Hypothalamus (tissue), 51 donors: ENCODE measurements at regions not wholly inside any gene's neighbourhood (a gene's known extent, or its start where the extent isn't known, plus 50 kb on each side); places are given as distances from the start of the nearest gene placed in this dataset.
"Not testable (repeated sequence)": the region's sequence is repeated elsewhere in the genome, so short reads cannot be mapped to it uniquely, and the experiment has no call there.

Source experiments
- DNase-seq, 51 donors: peaks; one replicate each; lab custom pipeline; 2025; lab: John Stamatoyannopoulos, UW

DNA sequence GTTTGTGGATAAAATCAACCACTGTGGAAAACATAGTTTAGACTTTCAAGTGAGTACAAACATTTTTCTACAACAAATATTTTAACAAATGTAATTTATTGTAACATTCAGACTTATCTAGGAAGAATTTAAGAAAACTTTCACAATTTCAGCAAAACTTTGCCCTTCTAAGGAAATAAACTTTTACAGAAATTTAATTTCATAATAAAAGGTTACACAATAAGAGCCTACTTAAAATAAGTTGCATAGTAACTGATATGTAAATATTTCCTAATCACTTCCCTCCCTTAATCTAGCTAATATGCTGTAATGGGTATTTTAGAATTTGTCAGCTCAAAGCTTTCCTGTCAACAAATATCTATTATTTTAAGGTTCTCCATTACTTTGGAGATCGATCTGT, 1899.9 kb downstream of the MAT2B start:
- DNase-seq: no peak

DNA sequence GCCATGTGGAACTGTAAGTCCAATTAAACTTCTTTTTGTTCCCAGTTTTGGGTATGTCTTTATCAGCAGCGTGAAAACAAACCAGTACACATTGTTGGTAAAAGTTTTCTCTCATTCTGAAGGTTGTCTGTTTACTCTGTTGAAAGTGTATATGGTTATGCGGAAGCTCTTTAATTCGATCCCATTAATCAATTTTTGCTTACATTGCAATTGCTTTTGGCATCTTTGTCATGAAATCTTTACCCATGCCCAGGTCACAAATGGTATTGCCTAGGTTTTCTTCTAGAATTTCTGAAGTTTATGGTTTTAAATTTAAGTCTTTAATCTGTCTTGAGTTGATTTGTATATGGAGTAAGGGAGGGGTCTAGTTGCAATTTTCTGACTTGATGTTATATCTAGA, 1901.9 kb downstream of the MAT2B start:
- DNase-seq: no peak

DNA sequence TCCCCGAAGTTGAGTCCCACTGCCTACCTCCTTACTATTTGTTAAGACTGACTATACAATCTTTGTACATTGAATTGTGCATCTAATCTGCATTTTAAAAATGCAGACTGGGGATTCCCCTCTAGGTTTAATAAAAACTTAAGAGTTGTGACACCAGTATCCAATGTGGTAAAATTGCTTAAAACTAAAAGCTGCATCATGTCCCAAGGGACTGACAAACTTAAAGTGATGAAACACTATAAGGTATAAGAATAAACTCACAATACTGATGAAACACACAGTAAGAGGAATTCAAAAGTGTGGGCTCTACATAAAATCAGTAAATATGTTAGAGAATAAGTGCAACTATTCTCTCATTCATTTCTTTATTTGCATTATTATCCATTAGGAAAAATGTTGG, 1905.1 kb downstream of the MAT2B start:
- no peak for DNase-seq

DNA sequence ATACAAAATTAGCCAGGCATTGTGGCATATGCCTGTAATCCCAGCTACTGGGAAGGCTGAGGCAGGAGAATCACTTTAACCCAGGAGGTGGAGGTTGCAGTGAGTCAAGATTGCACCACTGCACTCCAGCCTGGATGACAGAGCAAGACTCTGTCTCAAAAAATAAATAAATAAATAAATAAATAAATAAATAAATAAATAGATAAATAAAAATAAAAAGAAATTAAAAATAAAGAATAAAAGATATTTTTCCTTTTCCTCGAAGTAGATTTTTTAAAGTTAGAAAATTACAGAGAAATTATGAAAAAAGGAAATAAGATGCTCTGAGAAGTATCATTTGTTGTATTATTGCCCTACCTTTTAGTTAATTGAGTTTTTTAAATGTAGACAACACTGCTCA, 1906.1 kb downstream of the MAT2B start:
- DNase-seq: not testable (repeated sequence)

DNA sequence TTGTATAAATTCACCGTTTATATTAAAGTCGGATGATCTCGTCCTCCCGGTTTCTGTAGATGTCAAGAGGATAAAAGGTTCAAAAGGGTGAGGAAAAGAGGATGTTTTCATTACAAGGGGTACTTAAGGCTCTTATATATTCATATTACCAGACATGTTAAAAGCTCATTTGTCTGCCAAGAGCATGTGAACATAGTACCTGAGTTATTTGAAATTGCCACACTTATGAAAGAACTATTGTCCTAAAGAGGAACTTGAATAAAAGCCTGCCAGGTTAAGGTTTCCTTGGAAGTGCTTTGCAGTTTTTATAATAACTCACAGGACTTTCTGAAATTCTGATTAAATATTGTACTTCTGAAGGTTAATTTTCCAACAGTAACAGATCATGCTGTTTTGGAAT, 1915.1 kb downstream of the MAT2B start:
- DNase-seq: no peak

DNA sequence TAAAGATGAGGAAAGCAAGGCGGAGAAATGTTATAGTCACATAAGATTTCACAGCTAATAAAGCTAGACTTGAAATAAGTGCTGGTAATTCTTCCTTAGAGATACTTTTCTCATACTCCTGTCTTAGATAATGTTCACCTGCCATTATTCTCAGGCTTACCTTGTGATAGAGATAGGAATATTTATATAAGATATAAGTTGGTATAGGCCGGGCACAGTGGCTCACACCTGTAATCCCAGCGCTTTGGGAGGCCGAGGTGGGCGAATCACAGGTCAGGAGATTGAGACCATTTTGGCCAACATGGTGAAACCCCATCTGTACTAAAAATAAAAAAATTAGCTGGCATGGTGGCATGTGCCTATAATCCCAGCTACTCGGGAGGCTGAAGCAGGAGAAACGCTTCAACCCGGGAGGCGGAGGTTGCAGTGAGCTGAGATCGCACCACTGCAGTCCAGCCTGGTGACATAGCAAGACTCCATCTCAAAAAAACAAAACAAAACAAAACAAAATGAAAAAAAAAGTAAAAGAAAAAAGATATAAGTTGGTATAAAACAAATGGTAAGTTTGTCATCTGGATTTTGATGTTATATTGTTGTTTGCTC, 1918.4 kb downstream of the MAT2B start:
- no peak for DNase-seq

DNA sequence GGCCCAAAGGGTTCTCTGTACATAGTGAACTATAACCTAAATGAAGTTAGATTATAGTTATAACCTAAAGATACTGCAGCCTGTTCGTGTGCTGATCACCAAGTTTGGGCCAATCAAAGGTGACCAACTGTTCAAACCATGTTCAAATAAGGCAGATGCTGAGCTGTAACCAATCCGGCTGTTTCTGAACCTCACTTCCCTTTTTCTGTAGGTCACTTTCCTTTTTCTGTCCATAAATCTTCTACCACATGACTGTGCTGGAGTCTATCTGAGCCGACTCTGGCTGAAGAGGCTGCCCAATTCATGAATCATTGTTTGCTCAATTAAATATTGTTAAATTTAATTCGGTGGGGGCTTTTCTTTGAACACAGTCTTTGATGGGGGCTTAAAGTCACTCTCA, 1920.2 kb downstream of the MAT2B start:
- no peak for DNase-seq

DNA sequence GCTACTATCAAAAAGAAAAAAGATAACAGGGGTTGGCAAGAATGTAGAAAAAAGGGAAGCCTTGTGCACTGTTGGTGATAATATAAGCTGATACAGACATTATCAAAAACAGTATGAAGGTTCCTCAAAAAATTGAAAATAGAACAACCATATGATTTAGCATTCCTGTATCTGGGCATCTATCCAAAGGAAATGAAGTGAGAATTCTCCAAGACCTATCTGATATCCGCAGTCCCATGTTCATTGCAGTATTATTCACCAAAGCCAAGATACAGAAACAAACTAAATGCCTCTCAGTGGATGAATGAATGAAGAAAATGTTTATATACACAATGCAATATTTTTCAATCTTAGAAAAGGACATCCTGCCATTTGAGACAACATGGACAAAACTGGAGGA, 1943.3 kb downstream of the MAT2B start:
- DNase-seq: no peak

DNA sequence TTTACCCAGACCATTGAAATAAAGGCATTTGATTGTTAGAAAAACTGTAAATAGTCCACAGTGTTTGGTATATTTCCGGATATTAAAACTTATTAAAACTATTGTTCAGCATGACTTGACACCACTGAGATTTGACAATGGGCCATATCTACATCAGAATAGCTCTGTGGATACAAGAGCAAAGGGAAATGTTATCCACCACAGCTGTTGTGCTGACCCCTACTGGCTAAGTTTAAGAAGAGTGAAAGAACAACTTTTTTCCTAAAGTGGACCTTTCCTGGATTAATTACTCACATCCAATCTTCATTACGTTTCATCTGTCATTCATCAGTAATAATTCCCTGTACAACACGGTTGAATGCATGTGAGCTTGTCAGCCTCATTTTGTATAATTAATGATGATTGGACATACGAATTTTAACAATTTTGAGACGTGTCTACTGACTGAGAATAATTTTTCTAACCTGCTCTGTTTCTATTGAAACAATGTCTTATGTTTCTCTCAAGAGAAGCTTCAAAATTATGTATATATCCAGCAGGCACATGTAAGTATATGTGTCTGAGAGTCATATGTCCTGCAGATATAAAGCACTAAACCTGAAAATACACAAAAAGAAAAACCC, 1952.6 kb downstream of the MAT2B start:
- no peak for DNase-seq

DNA sequence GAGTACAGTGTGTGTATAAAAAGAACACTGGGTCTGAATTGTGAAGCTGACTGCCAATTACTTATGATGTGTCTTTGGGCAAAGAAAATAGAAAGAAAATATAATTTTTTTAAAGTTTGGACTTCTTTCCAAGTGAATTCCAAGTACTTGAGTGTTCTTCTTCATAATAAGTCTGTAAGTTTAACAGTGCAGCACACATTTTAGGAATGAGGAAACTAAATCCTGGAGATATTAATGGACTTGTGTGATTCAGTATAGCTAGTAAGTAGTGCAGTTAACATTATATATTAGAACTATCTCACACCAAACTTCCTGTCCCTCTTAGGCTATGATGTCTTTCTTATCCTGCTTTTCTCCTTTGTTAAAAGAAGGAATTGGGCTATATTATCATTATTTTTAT, 1953.8 kb downstream of the MAT2B start:
- DNase-seq: no peak

DNA sequence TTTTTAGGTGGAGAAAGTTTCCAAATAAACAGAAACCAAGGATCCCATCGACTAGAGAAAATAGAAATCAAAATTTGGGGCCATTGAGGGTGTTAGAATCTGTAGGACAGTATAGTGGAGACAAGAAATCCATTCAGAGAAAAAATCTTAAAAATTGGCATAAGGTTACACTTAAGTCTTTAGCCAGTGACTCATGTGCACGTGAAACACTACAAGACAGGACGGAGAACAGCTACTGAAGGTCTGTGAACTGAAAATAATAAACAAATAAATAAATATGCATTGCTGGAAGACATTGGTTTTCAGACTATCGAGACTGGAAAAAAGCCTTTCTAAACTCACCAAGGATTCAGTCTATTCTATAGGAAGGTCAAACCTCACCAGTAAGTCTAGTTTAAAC, 1955.5 kb downstream of the MAT2B start:
- no peak for DNase-seq

DNA sequence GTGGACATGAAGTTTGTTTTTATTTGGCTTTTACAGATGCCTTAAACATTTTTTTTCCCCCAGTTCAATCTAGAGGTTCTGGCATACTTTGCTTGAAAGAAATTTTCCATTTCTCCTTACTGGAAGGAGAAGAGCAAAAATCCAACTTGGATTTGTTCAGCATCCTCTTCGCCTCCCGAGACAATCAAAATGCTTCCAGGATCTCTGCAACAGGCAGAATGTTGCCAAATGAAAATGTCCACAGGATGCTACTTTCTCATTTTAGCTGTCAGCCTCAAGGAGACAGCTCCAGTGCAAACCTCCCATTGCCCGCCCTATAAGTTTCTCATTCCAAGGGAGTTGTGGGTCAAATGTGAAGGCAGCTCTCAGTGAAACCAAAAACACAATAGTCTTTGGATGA, 1972.1 kb downstream of the MAT2B start:
- DNase-seq: no peak

DNA sequence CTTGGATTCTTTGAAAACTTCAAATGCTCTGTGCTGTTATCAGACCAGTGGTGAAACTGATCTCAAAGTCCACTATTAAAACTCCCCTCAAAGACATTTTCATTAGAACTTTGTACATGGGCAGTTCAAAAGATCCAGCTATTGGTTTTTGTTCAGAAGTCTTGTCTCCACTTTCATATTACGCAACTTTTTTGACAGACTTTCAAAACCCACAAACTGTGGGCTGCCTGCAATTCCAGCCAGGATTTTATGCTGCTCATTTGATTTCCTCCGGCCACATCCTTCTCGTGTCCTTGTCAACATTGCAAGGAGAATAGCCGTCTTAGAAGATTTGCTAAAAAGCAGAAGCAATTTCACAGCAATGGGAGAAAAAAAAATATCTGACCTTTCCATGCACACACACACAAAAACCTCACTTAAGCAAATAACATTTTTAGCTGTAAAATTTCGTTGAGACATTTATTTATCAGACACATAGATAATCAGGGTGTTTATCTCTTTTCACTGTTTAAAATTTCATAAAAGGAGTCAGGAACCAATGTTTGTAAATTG, 1990.5 kb downstream of the MAT2B start:
- DNase-seq: no peak

DNA sequence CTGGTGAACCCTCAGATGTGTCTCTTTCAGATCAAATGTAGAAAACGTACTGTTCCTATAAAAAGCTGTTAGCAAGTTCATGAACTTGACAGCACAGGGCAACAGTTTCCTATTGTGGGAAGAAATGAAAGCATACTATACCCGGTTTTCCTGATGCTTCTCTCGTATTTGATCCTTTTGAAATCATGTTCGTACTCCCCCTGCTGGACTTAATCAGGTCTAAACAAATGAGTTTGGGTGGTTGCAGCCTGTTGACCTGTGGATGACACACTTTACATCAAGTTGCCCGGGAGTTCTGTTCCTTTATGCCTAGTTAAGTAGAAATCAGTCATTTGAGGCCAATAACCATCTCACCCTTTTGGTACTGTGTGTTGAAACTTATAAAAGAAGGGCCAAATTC, 1992.3 kb downstream of the MAT2B start:
- DNase-seq: no peak

DNA sequence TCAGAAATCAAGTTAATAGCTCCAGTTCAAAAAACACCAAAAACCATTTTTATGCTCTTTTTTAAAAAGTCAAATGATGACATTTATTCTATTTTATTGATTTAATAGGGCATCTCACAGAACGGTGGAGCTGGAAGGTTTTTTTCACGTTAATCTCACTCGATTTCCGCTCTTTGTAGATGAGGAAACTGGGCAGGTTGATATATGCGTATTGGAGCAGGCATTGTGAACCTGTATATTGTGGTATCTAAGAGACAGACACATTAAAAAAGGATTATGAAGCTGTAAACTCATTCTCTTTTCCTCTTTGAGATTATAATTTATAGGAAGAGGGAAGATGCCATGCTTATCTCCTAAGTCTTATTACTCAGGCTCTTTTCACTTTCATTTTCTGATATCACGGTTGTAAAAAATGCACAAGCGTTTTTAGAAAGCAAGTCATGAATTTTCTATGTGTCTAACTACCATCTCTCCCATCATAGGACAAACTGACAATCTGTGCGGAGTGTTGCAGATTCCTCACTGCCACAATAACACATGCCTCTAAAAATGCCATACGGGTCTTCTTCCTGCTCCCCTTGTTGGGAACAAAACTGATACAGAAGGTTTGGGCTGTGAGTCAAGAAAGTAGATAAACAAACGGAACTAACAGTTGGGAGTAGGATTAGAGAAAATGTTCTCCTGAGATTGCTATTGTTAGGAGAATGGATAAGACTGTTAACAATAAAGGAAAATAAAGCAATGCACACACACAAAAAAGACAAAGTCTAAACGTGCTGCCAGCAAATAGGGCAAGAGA, 1997.7 kb downstream of the MAT2B start:
- no peak for DNase-seq

DNA sequence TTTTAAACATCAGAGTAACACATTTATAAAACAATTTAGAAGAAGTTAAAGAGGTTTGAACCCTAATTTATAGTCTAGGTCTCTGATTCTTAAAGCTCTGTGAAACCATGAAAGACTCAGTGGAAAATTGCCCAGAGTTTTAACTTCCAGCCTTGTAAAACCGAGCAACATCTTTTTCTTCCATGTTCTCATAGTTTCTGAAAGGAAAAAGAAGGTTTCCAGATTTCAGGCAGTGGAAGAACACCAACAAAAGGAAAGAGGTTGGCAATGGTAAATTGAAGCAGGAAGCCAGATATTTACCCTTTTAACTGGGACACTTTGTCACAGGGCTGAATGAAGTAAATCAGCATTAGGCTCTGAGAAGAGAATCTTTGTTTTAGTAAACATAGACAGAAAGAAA, 1999.3 kb downstream of the MAT2B start:
- peak in 1 of 51 donors; percentile 10 for DNase-seq

DNA sequence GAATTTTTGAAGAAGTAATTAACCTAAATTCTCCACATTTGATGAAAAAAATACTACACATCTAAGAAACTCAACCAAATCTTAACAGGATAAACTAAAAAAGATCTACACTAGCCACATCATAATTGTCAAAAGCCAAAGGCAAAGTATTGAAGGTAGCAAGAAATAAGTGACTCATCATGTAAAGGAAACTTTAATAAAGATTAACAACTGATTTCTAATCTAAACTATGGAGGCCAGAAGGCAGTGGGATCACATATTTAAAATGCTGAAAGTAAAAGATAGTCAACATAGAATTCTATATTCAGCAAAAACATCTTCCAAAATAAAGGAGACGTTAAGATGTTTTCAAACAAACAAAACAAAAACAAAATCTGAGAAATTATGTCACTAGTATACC, 2002.9 kb downstream of the MAT2B start:
- DNase-seq: no peak

DNA sequence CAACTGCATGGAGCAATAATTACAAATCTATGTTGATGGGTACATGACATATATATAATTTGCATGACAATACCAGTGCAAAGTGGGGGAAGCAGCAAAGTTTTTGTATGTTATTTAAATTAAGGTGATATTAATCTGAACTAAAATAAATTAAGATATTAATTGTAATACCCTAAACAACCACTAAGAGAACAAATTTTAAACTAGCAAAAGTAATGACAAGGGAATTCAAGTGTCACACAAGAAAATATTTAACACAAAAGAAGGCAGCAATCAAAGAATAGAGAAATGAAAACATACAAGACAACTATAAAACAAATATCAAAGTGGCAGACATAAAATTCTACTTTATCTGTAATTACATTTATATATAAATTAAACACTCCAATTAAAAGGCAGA, 2003.4 kb downstream of the MAT2B start:
- DNase-seq: no peak

DNA sequence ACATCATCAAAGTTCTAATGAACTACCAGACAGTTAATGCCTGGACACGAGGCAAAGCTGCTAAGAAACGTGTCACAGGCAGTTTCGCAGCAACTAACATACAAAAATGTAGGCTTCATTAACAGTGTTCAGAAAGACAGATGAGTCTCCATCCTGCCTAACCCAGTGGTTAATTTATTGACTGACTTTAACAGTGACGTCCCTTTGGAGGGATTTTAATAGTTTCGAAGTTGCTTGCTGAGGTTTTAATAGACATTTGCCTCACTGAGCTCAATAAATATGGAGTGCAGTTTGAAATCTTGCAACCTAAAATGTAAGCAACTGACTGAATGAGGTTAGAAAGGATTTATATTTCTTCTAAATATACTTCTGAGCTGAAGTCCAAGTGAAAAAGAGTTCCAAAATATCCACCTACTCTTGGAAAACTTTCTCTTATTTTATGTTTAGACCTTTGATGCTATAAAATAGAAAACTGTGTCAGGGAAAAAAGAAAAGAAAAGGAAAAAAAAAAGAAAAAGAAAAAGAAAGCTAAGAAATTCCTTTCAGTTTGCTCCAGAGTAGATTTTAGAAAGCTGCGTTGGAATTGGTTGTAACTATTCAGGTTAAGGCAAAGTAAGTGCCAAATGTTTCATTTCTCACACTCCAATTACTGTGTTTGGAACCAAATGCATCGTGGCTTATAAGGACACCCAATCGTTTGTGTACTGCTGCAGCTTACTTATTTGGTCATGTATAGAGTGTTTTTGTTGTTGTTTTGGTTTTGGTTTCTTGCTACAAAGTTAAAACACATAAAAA, 2016.6 kb downstream of the MAT2B start:
- DNase-seq: no peak

DNA sequence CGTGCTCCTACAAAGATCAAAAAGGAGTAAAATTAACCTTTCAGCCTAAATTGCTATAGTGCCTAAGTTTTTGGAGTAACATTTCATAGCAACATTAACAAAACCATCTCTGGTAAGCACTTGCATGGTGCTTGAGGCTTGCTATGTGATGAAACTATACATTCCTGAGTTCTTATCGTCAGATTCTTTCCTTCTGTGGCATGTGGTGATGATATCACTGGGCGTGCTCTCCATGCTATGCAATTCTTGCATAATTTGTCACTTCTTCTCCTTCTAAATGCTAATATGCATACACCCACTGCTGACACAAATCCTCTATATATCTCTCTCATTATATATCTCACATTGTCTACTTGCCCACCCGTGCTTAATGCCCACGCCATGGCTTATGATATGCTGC, 2019.9 kb downstream of the MAT2B start:
- no peak for DNase-seq

DNA sequence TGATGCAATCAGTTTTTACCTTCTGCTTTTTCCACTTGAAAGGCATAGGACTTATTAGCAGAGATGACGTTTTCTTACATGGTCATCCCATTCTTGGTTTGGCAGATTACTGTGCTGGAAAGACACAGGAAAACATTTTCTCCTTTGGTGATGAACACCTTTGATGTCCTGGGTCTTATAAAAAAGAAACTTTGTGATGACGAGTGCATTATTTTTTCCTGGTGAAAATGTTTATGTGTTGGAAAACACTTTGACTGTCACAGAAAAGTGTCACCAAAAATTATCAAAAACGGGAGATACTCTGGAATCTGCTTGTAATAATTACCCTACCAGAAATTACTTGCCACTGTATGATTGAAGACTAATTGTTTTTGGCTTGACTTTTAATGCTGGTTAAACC, 2020.9 kb downstream of the MAT2B start:
- no peak for DNase-seq
